OCI-LY3 (cell line): ENCODE measurements at regions not wholly inside any gene's neighbourhood (a gene's known extent, or its start where the extent isn't known, plus 50 kb on each side); places are given as distances from the start of the nearest gene placed in this dataset.

Experiments used
- CTCF ChIP-seq: fragments of 200-600, 300-600 bp; sonication (generic); IDR thresholded peaks from 2 replicates; pipeline ENCODE4 v1.5.1; 2014; ENCODE audit warnings: antibody characterized with exemption, low read length, low read depth
- EZH2phosphoT487 ChIP-seq: fragments of 200-600 bp; shearing (Covaris generic); IDR thresholded peaks from 2 replicates; pipeline ENCODE4 v1.6.1; 2018; ENCODE audit warnings: antibody characterized with exemption, mixed run types, low read depth

GRCh38 chr6:14790976-14791375 is 454.9 kb upstream of the JARID2 start:
- TF ChIP-seq CTCF (no peak), EZH2phosphoT487 (no peak)
